GM12874 (cell line): ENCODE measurements at regions not wholly inside any gene's neighbourhood (a gene's known extent, or its start where the extent isn't known, plus 50 kb on each side); places are given as distances from the start of the nearest gene placed in this dataset.

Experiments used
- CTCF ChIP-seq: IDR thresholded peaks from 2 replicates; pipeline ENCODE4 v1.5.1; 2011; ENCODE audit warnings: low read depth, mild to moderate bottlenecking, control low read depth, low read length, moderate library complexity; ENCODE audit not compliant: insufficient read depth

- no peak for TF ChIP-seq CTCF
Measured at GRCh38 chr18:66825347-66825746, 221.5 kb upstream of the CDH19 start.

GRCh38 chr18:66819235-66819634 lies 215.3 kb upstream of the CDH19 start:
- TF ChIP-seq CTCF, result 0 out of 2 replicates have a peak, but pooled peaks have one; percentile 1

- TF ChIP-seq CTCF, result no peak
Measured at GRCh38 chr18:66813138-66813537, 209.2 kb upstream of the CDH19 start.

- TF ChIP-seq CTCF, result no peak
Measured at GRCh38 chr18:66795051-66795450, 191.2 kb upstream of the CDH19 start.

GRCh38 chr18:66792466-66792865 lies 188.6 kb upstream of the CDH19 start:
- TF ChIP-seq CTCF, result no peak

- TF ChIP-seq CTCF, result no peak
Measured at GRCh38 chr18:66780609-66781008, 176.7 kb upstream of the CDH19 start.

GRCh38 chr18:66778048-66778447 lies 174.2 kb upstream of the CDH19 start:
- no peak for TF ChIP-seq CTCF

- no peak for TF ChIP-seq CTCF
Measured at GRCh38 chr18:66769375-66769774, 165.5 kb upstream of the CDH19 start.
